HepG2 (cell line): ENCODE measurements at regions not wholly inside any gene's neighbourhood (a gene's known extent, or its start where the extent isn't known, plus 50 kb on each side); places are given as distances from the start of the nearest gene placed in this dataset.

Experiments used
- ATAC-seq: fragments of 200-7000 bp; cut with Tn5 transposase; 3 replicates; pipeline ENCODE4 v1.9.1; 2020; ENCODE audit warnings: mild to moderate bottlenecking, moderate library complexity
- BruUV-seq: library from RNA; stranded (reverse); fragments of 400-500 nt; replicated peaks from 2 replicates; lab custom pipeline; 2021; lab: Mats Ljungman, UMichigan
- CTCF ChIA-PET: fragments of 300-600 bp; formaldehyde crosslinking; extraction: SDS; loops from one replicate; lab custom pipeline; 2021; ENCODE audit warnings: low total read pairs, inconsistent platforms, low intra/inter-chr PET ratio; lab: Yijun Ruan, JAX
- POLR2A ChIA-PET: fragments of 350-600 bp; sonication (Branson Sonifier 250); formaldehyde crosslinking; loops from one replicate; lab custom pipeline; 2020; ENCODE audit warnings: antibody characterized with exemption, inconsistent platforms; lab: Yijun Ruan, JAX
- DNase-seq: peaks from one replicate; pipeline ENCODE4 v3.0.0-alpha.2; 2015; ENCODE audit warnings: low spot score
- FAIRE-seq: peaks from 3 replicates; lab custom pipeline; 2011; peaks lifted over from hg19 to GRCh38; lab: Jason Lieb, UNC
- H2AFZ ChIP-seq: one replicate; pipeline ENCODE4 v1.6.1; 2011; ENCODE audit warnings: low read length, inconsistent platforms
- H3K27ac ChIP-seq: fragments of 300-600 bp; 3 replicates; pipeline ENCODE4 v1.8.0; 2011; ENCODE audit warnings: mixed run types, mild to moderate bottlenecking, mixed read lengths, low read length, inconsistent platforms; ENCODE audit not compliant: insufficient read depth; ENCODE audit errors: extremely low read length
- H3K27me3 ChIP-seq, 2 experiments: fragments of 200-600 bp in 1 of 2; 2 replicates in 1 of 2; 3 replicates in 1 of 2; pipeline versions ENCODE4 v1.6.0 to v1.8.0; 2011; ENCODE audit warnings: low read length in 2 of 2, mild to moderate bottlenecking in 2 of 2, moderate library complexity in 2 of 2, inconsistent platforms in 1 of 2; ENCODE audit not compliant: insufficient read depth in 2 of 2, control insufficient read depth in 1 of 2
- H3K36me3 ChIP-seq, 2 experiments: fragments of 200-600 bp in 1 of 2; replicated peaks in 1 of 2; 2 replicates in 1 of 2; 3 replicates in 1 of 2; pipeline versions ENCODE4 v1.5.1 to v1.8.0; 2011; ENCODE audit warnings: low read length in 2 of 2, inconsistent platforms in 1 of 2; ENCODE audit not compliant: insufficient read depth in 2 of 2, control insufficient read depth in 1 of 2
- H3K4me1 ChIP-seq: 2 replicates; pipeline ENCODE4 v1.5.1; 2012; ENCODE audit warnings: low read length, inconsistent platforms; ENCODE audit not compliant: insufficient read depth
- H3K4me2 ChIP-seq: 2 replicates; pipeline ENCODE4 v1.6.0; 2011; ENCODE audit warnings: low read depth, low read length, inconsistent platforms
- H3K4me3 ChIP-seq, 3 experiments: fragments of 200-600 bp in 1 of 3; sonication (generic), shearing (Covaris generic) in 1 of 3; replicated peaks in 1 of 3; 2 replicates each; pipeline ENCODE4 v1.5.1; 2011 to 2016; ENCODE audit warnings: low read length in 3 of 3, inconsistent platforms in 2 of 3, low read depth in 2 of 3, mild to moderate bottlenecking in 2 of 3, control low read depth in 1 of 3, mixed read lengths in 1 of 3; ENCODE audit not compliant: insufficient read depth in 1 of 3
- H3K79me2 ChIP-seq: one replicate; pipeline ENCODE4 v1.6.1; 2011; ENCODE audit warnings: low read length, inconsistent platforms; ENCODE audit not compliant: insufficient read depth
- H3K9ac ChIP-seq: 2 replicates; pipeline ENCODE4 v1.6.0; 2011; ENCODE audit warnings: mild to moderate bottlenecking, low read depth, low read length, inconsistent platforms; ENCODE audit not compliant: insufficient read depth
- H3K9me3 ChIP-seq: 2 replicates; pipeline ENCODE4 v1.5.1; 2012; ENCODE audit warnings: mild to moderate bottlenecking, low read length
- H4K20me1 ChIP-seq: 2 replicates; pipeline ENCODE4 v1.6.0; 2011; ENCODE audit warnings: inconsistent platforms, mild to moderate bottlenecking, low read length, moderate library complexity; ENCODE audit not compliant: insufficient read depth
- CENPT ChIP-seq: sonication (generic); formaldehyde crosslinking; IDR thresholded peaks from 2 replicates; pipeline ENCODE4 v1.8.0; 2022; ENCODE audit warnings: low read depth, mild to moderate bottlenecking, moderate library complexity, missing genetic modification reagents
- NFE2L2 ChIP-seq: fragments of 150-350 bp; IDR thresholded peaks from 2 replicates; pipeline ENCODE4 v1.6.1; 2014; ENCODE audit warnings: low read length
- RBFOX2 ChIP-seq: fragments of 200-400 bp; formaldehyde crosslinking; IDR thresholded peaks from 2 replicates; pipeline ENCODE4 v1.6.1; 2017; ENCODE audit warnings: low read depth, mild to moderate bottlenecking, low read length
- TBX2 ChIP-seq: sonication (generic); formaldehyde crosslinking; IDR thresholded peaks from 2 replicates; pipeline ENCODE4 v1.5.0; 2020; ENCODE audit warnings: missing genetic modification reagents, mild to moderate bottlenecking, borderline replicate concordance
- ZBTB26 ChIP-seq: IDR thresholded peaks from 2 replicates; pipeline ENCODE4 v1.6.1; 2016; ENCODE audit warnings: missing compliant biosample characterization, missing genetic modification reagents, borderline replicate concordance
- ZNF296 ChIP-seq: sonication (generic); formaldehyde crosslinking; conservative IDR thresholded peaks from 2 replicates; pipeline ENCODE4 v1.5.0; 2020; ENCODE audit warnings: mild to moderate bottlenecking, missing genetic modification reagents
- ZNF430 ChIP-seq: sonication (generic); formaldehyde crosslinking; IDR thresholded peaks from 2 replicates; pipeline ENCODE4 v1.9.0; 2021; ENCODE audit warnings: mild to moderate bottlenecking, missing genetic modification reagents
- ZNF558 ChIP-seq: sonication (generic); formaldehyde crosslinking; IDR thresholded peaks from 2 replicates; pipeline ENCODE4 v1.9.0; 2022; ENCODE audit warnings: mild to moderate bottlenecking, missing genetic modification reagents, borderline replicate concordance
- ZNF605 ChIP-seq: sonication (generic); formaldehyde crosslinking; IDR thresholded peaks from 2 replicates; pipeline ENCODE4 v1.8.0; 2022; ENCODE audit warnings: mild to moderate bottlenecking, missing genetic modification reagents
- ZNF710 ChIP-seq: sonication (generic); formaldehyde crosslinking; IDR thresholded peaks from 2 replicates; pipeline ENCODE4 v1.5.0; 2020; ENCODE audit warnings: mild to moderate bottlenecking, missing genetic modification reagents, borderline replicate concordance
- WGBS: methylation state at CpG from one replicate; pipeline ENCODE4 v1.1.6; 2017; ENCODE audit warnings: low lambda C conversion rate; 5-methylcytosine and 5-hydroxymethylcytosine counted together
- in situ Hi-C: cut with HindIII; loops from 2 replicates; pipeline ENCODE4 v1.10.0; 2017; ENCODE audit warnings: low pct_unique_long_range_greater_than_20kb; ENCODE audit not compliant: extremely low pct_ligation_motif_present
- intact Hi-C: fragments of 100-400 bp; cut with micrococcal nuclease; formaldehyde crosslinking; loops from one replicate; pipeline ENCODE4 v1.10.0; 2022; ENCODE audit not compliant: unreplicated experiment

- BruUV-seq: no TSS peak
Observed at GRCh38 chr7:145919712-145920111, 196.9 kb upstream of the CNTNAP2 start.

More at GRCh38 chr7:145919712-145920111, 196.9 kb upstream of the CNTNAP2 start:
- Histone ChIP-seq H3K36me3 (no peaks in the 10 kb centered on the region), H3K79me2 (no peaks in the 10 kb centered on the region), H2AFZ (no peak overlapping the region), H3K4me2 (no peak overlapping the region), H3K27me3 (no peaks in the 10 kb centered on the region), H3K9me3 (peaks cover 88% of the 10 kb centered on the region), H3K9ac (no peak overlapping the region), H3K4me1 (no peaks in the 10 kb centered on the region), H3K4me3 (no peak overlapping the region), H3K27ac (no peak overlapping the region), H4K20me1 (no peaks in the 10 kb centered on the region)
- TF ChIP-seq ZNF296 (CRISPR knock-in tag) (no peak), ZNF710 (no peak), ZBTB26 (CRISPR knock-in tag) (no peak), ZNF558 (CRISPR knock-in tag) (no peak), RBFOX2 (no peak), TBX2 (CRISPR knock-in tag) (no peak), CENPT (CRISPR knock-in tag) (no peak), ZNF430 (CRISPR knock-in tag) (no peak), ZNF605 (CRISPR knock-in tag) (no peak), NFE2L2 (no peak)
- in situ Hi-C loops: no loop called here
- FAIRE-seq (no peak), DNase-seq (no peak), ATAC-seq (no peak)
- WGBS: 0% methylated on average over 1 of the region's 1 CpG
- intact Hi-C loops: no loop called here
- POLR2A ChIA-PET: no interaction called here
- CTCF ChIA-PET: no interaction called here
